HL-60 (cell line): ENCODE measurements at regions not wholly inside any gene's neighbourhood (a gene's known extent, or its start where the extent isn't known, plus 50 kb on each side); places are given as distances from the start of the nearest gene placed in this dataset.

Source experiments
- DNase-seq, 2 experiments: peaks; one replicate each; pipeline ENCODE4 v3.0.0-alpha.2; 2010 to 2020; ENCODE audit warnings: low read depth in 1 of 2, low spot score in 1 of 2
- H3K27ac ChIP-seq: fragments of 250-450 bp; sonication (Bioruptor Pico); replicated peaks from 2 replicates; pipeline ENCODE4 v1.5.1; 2020; ENCODE audit warnings: mild to moderate bottlenecking, moderate library complexity
- H3K27me3 ChIP-seq: fragments of 250-450 bp; sonication (Bioruptor Pico); 2 replicates; pipeline ENCODE4 v1.5.1; 2021; ENCODE audit warnings: mild to moderate bottlenecking, moderate library complexity; ENCODE audit not compliant: insufficient read depth, poor library complexity, severe bottlenecking
- H3K4me3 ChIP-seq: replicated peaks from 2 replicates; pipeline ENCODE4 v1.5.1; 2011; ENCODE audit warnings: mild to moderate bottlenecking, control low read depth, low read length; ENCODE audit not compliant: insufficient read depth
- CTCF ChIP-seq: IDR thresholded peaks from one replicate; pipeline ENCODE4 v1.5.1; 2011; ENCODE audit warnings: low read length, control low read depth, inconsistent platforms; ENCODE audit not compliant: insufficient read depth
- GABPA ChIP-seq: IDR thresholded peaks from 2 replicates; pipeline ENCODE4 v1.6.1; 2012; ENCODE audit warnings: low read depth
- POLR2AphosphoS5 ChIP-seq: IDR thresholded peaks from 2 replicates; pipeline ENCODE4 v1.6.1; 2012; ENCODE audit warnings: low read depth
- REST ChIP-seq: IDR thresholded peaks from 2 replicates; pipeline ENCODE4 v1.6.1; 2012; ENCODE audit warnings: low read depth; ENCODE audit not compliant: insufficient replicate concordance
- SPI1 ChIP-seq: IDR thresholded peaks from 2 replicates; pipeline ENCODE4 v1.6.1; 2012; ENCODE audit warnings: low read depth, mild to moderate bottlenecking, borderline replicate concordance

DNA sequence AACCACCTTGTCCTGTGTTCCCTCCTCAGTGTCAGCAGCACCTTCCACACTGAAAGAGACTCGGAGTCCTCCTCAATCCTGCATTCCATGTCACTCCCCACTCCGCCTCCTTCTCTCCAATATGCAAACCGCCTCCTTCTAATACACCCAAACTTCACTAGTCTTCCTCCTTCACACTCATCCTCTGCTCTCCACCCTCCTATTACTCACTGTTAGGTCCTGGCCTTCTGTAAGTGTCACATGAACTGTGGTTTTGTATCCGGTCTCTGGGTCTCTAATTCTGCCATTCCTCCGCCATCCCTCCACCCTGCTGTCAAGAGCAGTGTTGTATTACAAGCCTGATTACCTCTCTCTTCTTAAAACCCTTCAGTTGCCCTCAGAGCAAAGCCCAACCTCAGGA lies 200.5 kb upstream of the CDYL start:
- TF ChIP-seq SPI1 (no peak), GABPA (no peak), REST (no peak), CTCF (no peak), POLR2AphosphoS5 (no peak)
- no peak for DNase-seq
- Histone ChIP-seq H3K27me3 (no peaks in the 10 kb centered on the region), H3K27ac (no peak overlapping the region), H3K4me3 (no peak overlapping the region)

DNA sequence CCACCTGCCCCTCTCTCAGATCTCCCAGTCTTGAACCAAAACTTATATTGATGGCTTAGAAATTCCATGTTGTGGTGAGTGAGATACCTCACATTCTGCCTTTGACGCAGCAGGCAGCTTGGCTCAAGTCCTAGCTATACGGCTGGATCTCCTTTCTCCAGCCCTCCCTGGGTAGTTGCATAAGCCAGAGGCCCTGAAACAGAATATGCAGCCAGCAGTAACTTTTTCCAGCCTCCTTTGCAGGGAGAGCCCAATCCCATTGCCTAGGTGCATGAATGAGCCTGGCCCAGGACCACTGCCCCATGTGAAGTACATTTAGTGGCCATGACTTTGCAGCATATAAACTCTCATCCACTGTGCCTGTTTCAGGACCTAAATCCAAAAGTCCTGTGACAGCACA lies 202.2 kb upstream of the CDYL start:
- Histone ChIP-seq H3K4me3 (no peak overlapping the region), H3K27ac (no peak overlapping the region), H3K27me3 (no peaks in the 10 kb centered on the region)
- no peak for TF ChIP-seq GABPA
- TF ChIP-seq SPI1 = no peak
- TF ChIP-seq POLR2AphosphoS5 = no peak
- no peak for TF ChIP-seq REST
- TF ChIP-seq CTCF = no peak
- no peak for DNase-seq

DNA sequence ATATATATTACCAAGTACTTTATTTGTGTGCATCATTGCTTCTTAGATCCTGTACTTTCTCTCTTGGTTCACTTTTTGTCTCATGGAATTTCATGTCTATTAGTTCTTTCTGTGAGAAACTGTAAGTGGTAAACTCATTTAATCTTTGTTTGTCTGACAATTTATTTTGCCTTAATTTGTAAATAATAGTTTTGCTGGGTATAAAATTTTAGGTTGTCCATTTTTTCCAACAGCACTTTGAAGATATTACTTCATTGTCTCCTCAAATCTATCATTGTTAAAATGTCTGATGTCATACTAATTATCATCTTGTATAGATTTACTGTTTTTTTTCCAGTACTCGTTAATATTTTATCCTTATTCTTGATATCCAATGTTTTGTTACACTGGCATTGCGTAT lies 205.2 kb upstream of the CDYL start:
- Histone ChIP-seq H3K27me3 (no peaks in the 10 kb centered on the region), H3K4me3 (no peak overlapping the region), H3K27ac (no peak overlapping the region)
- DNase-seq = no peak
- no peak for TF ChIP-seq SPI1
- TF ChIP-seq CTCF = no peak
- TF ChIP-seq GABPA = no peak
- TF ChIP-seq POLR2AphosphoS5 = no peak
- TF ChIP-seq REST = no peak
